ENCODE measurements at regions not wholly inside any gene's neighbourhood (a gene's known extent, or its start where the extent isn't known, plus 50 kb on each side); places are given as distances from the start of the nearest gene placed in this dataset.

DNA sequence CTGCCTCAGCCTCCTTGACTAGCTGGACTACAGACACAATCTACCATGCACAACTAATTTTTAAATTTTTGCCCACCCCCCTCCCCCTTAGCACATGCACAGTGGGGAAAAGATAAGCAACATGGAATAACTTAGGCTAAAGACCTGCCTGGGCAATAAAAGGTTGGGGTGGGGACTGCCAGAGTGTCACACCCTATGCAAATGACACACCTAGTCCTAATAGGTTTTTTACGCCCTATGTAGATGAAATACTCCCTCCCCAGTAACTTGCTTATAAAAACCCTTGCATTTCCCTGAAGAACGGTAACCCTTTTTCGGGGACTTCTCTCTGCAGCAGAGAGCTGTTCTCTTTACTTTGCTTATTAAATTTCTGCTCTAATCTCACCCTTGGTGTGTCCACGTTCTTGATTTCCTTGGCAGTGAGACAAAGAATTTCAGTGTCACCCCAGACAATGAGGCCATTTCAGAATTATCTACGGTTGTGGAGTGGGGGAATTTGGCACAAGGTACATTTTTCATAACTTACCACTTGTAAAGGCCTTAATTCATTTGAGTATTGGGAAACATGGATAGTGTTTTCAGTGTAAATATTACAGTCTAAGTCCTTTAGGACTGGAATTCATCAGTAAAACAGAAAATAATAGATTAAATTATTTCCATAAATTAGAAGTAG lies 109.2 kb downstream of the NOL4 start:
- TF ChIP-seq, protein P1, sequence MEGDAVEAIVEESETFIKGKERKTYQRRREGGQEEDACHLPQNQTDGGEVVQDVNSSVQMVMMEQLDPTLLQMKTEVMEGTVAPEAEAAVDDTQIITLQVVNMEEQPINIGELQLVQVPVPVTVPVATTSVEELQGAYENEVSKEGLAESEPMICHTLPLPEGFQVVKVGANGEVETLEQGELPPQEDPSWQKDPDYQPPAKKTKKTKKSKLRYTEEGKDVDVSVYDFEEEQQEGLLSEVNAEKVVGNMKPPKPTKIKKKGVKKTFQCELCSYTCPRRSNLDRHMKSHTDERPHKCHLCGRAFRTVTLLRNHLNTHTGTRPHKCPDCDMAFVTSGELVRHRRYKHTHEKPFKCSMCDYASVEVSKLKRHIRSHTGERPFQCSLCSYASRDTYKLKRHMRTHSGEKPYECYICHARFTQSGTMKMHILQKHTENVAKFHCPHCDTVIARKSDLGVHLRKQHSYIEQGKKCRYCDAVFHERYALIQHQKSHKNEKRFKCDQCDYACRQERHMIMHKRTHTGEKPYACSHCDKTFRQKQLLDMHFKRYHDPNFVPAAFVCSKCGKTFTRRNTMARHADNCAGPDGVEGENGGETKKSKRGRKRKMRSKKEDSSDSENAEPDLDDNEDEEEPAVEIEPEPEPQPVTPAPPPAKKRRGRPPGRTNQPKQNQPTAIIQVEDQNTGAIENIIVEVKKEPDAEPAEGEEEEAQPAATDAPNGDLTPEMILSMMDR (IDR thresholded peaks at IDR 0.05): no peak
- no peak for TF ChIP-seq ZFX (IDR thresholded peaks at IDR 0.05; ENCODE audit: borderline replicate concordance)
